Common myeloid progenitor, CD34-positive (primary cell): ENCODE measurements at regions not wholly inside any gene's neighbourhood (a gene's known extent, or its start where the extent isn't known, plus 50 kb on each side); places are given as distances from the start of the nearest gene placed in this dataset.
A peak's percentile ranks its signal among the peaks of the same experiment; 100 is the strongest.
"Not testable (repeated sequence)": the region's sequence is repeated elsewhere in the genome, so short reads cannot be mapped to it uniquely, and the experiment has no call there.

Experiments used
- CTCF ChIA-PET: fragments of 350-600 bp; sonication (Branson Sonifier 250); formaldehyde crosslinking; loops from one replicate; lab custom pipeline; 2021; ENCODE audit warnings: antibody characterized with exemption; lab: Charles Lee
- POLR2A ChIA-PET: fragments of 350-600 bp; sonication (Branson Sonifier 250); formaldehyde crosslinking; loops from one replicate; lab custom pipeline; 2021; ENCODE audit warnings: antibody characterized with exemption; lab: Charles Lee
- DNase-seq, 3 donors: peaks; one replicate each; pipeline versions ENCODE4 v3.0.0 to v3.0.0-alpha.2; 2013
- H3K27ac ChIP-seq, 2 experiments: 1 replicate in 1 of 2; 2 replicates in 1 of 2; pipeline ENCODE4 v1.7.0; 2013; ENCODE audit warnings: inconsistent platforms in 2 of 2, low read length in 2 of 2, mild to moderate bottlenecking in 2 of 2, low read depth in 1 of 2, moderate library complexity in 1 of 2; ENCODE audit not compliant: severe bottlenecking in 2 of 2, insufficient read depth in 1 of 2, poor library complexity in 1 of 2
- H3K27me3 ChIP-seq, 5 experiments: replicated peaks in 2 of 5; 1 replicate in 3 of 5; 2 replicates in 2 of 5; pipeline versions ENCODE4 v1.6.1 to v1.7.0; 2013; ENCODE audit warnings: low read length in 4 of 5, mild to moderate bottlenecking in 2 of 5, moderate library complexity in 2 of 5, inconsistent platforms in 1 of 5; ENCODE audit not compliant: insufficient read depth in 5 of 5, control insufficient read depth in 4 of 5
- H3K36me3 ChIP-seq, 4 experiments: 1 replicate in 2 of 4; 2 replicates in 2 of 4; pipeline versions ENCODE4 v1.6.1 to v1.7.0; 2013; ENCODE audit warnings: low read length in 3 of 4, control low read depth in 1 of 4, mild to moderate bottlenecking in 1 of 4; ENCODE audit not compliant: control insufficient read depth in 4 of 4, insufficient read depth in 4 of 4
- H3K4me1 ChIP-seq, 4 experiments: 1 replicate in 3 of 4; 2 replicates in 1 of 4; pipeline versions ENCODE4 v1.6.1 to v1.7.1; 2013; ENCODE audit warnings: low read length in 3 of 4, mild to moderate bottlenecking in 3 of 4, control low read depth in 1 of 4, inconsistent platforms in 1 of 4, moderate library complexity in 1 of 4; ENCODE audit not compliant: control insufficient read depth in 4 of 4, insufficient read depth in 4 of 4; ENCODE audit errors: control extremely low read depth in 1 of 4
- H3K4me3 ChIP-seq, 7 experiments: 1 replicate in 4 of 7; 2 replicates in 3 of 7; pipeline versions ENCODE4 v1.5.1 to v1.7.0; 2013; ENCODE audit warnings: mild to moderate bottlenecking in 7 of 7, low read length in 6 of 7, moderate library complexity in 6 of 7, inconsistent platforms in 2 of 7, low read depth in 2 of 7, control low read depth in 1 of 7; ENCODE audit not compliant: insufficient read depth in 4 of 7, control insufficient read depth in 1 of 7; ENCODE audit errors: extremely low read depth in 1 of 7
- H3K9me3 ChIP-seq, 5 experiments: 1 replicate in 4 of 5; 2 replicates in 1 of 5; pipeline versions ENCODE4 v1.6.1 to v1.7.1; 2013; ENCODE audit warnings: low read length in 4 of 5, mild to moderate bottlenecking in 2 of 5, inconsistent platforms in 1 of 5, low read depth in 1 of 5, moderate library complexity in 1 of 5; ENCODE audit not compliant: control insufficient read depth in 4 of 5, insufficient read depth in 2 of 5; ENCODE audit errors: control extremely low read depth in 1 of 5
- WGBS: methylation state at CpG from one replicate; pipeline ENCODE4 v1.1.5; 2013; ENCODE audit not compliant: insufficient coverage; 5-methylcytosine and 5-hydroxymethylcytosine counted together

GRCh38 chr19:14271840-14272239 is 65.9 kb upstream of the ADGRL1 start:
- CTCF ChIA-PET: no interaction called here
- 57% methylated on average over 1 of the region's 1 CpG for WGBS
- DNase-seq: no peak

GRCh38 chr19:14270557-14270956 is 64.6 kb upstream of the ADGRL1 start:
- H3K9me3 ChIP-seq, H3K4me3 ChIP-seq, DNase-seq, POLR2A ChIA-PET, H3K27ac ChIP-seq, H3K36me3 ChIP-seq, H3K27me3 ChIP-seq: not testable (repeated sequence)
- H3K4me1 ChIP-seq: peaks cover 2 to 29% (median 23%) of the 10 kb centered on the region in 4 experiments
- WGBS: 90% methylated on average over 4 of the region's 4 CpGs
- CTCF ChIA-PET: interaction anchor here (0.9 kb wide), 1 partner anchor 140 kb away, joined by 3 read pairs; no protein-coding TSS in a partner anchor

More at GRCh38 chr19:14271840-14272239, 65.9 kb upstream of the ADGRL1 start:
- Histone ChIP-seq H3K36me3 (no peaks in the 10 kb centered on the region), H3K9me3 (peaks cover 0 to 7% (median 0%) of the 10 kb centered on the region in 5 experiments), H3K27me3 (no peaks in the 10 kb centered on the region), H3K27ac (no peak overlapping the region), H3K4me3 (no peak overlapping the region), H3K4me1 (peaks cover 2 to 25% (median 22%) of the 10 kb centered on the region in 4 experiments)
- POLR2A ChIA-PET: no interaction called here

- ChIA-PET CTCF (interaction anchor here (1.2 kb wide), 1 partner anchor 81 kb away, joined by 3 read pairs; no protein-coding TSS in a partner anchor), POLR2A (interaction anchor here (0.8 kb wide), 1 partner anchor 68 kb away, joined by 3 read pairs; no protein-coding TSS in a partner anchor)
- Histone ChIP-seq H3K4me3 (peak overlapping the region in 1 of 7 experiments; percentile 10), H3K4me1 (peaks cover 2 to 31% (median 21%) of the 10 kb centered on the region in 4 experiments), H3K27me3 (peaks cover 0 to 1% (median 0%) of the 10 kb centered on the region in 5 experiments), H3K36me3 (no peaks in the 10 kb centered on the region), H3K27ac (no peak overlapping the region), H3K9me3 (no peaks in the 10 kb centered on the region)
- DNase-seq: no peak
- WGBS: 92% methylated on average over 6 of the region's 6 CpGs
Measured at GRCh38 chr19:14267224-14267741, 61.3 kb upstream of the ADGRL1 start.

GRCh38 chr19:14266208-14266607 is 60.2 kb upstream of the ADGRL1 start:
- POLR2A ChIA-PET, DNase-seq, H3K9me3 ChIP-seq, H3K36me3 ChIP-seq, H3K27me3 ChIP-seq, H3K27ac ChIP-seq: not testable (repeated sequence)
- CTCF ChIA-PET: interaction anchor here (1.2 to 2.1 kb wide), 2 partner anchors 53 to 82 kb away, joined by 3 to 5 read pairs; no protein-coding TSS in a partner anchor
- Histone ChIP-seq H3K4me3 (peak overlapping the region in 1 of 7 experiments; percentile 42), H3K4me1 (peaks cover 2 to 25% (median 14%) of the 10 kb centered on the region in 4 experiments)
- 95% methylated on average over 4 of the region's 4 CpGs for WGBS

- ChIA-PET CTCF (interaction anchor here (1.2 to 2.1 kb wide), 2 partner anchors 48 to 54 kb away, joined by 3 to 5 read pairs; no protein-coding TSS in a partner anchor), POLR2A (interaction anchor here (0.6 kb wide), 1 partner anchor 142 kb away, joined by 5 read pairs; no protein-coding TSS in a partner anchor)
- H3K4me1 ChIP-seq: peaks cover 2 to 25% (median 14%) of the 10 kb centered on the region in 4 experiments
- H3K9me3 ChIP-seq: no peaks in the 10 kb centered on the region
- H3K27ac ChIP-seq: no peak overlapping the region
- H3K27me3 ChIP-seq: peaks cover 0 to 1% (median 0%) of the 10 kb centered on the region in 5 experiments
- no peak for DNase-seq
- H3K36me3 ChIP-seq: no peaks in the 10 kb centered on the region
- 26% methylated on average over 31 of the region's 37 CpGs for WGBS
- H3K4me3 ChIP-seq: peak overlapping the region in 3 of 7 experiments; percentile 19 to 42 (median 19)
Measured at GRCh38 chr19:14265290-14266036, 59.5 kb upstream of the ADGRL1 start.

GRCh38 chr19:14255902-14256649 is 50.1 kb upstream of the ADGRL1 start:
- H3K27me3 ChIP-seq, CTCF ChIA-PET, H3K9me3 ChIP-seq, H3K27ac ChIP-seq, H3K36me3 ChIP-seq, H3K4me3 ChIP-seq: not testable (repeated sequence)
- WGBS: 80% methylated on average over 4 of the region's 7 CpGs
- POLR2A ChIA-PET: interaction anchor here (0.6 kb wide), 1 partner anchor 1399 kb away, joined by 3 read pairs; no protein-coding TSS in a partner anchor
- peaks cover 0 to 16% (median 1%) of the 10 kb centered on the region in 4 experiments for H3K4me1 ChIP-seq
- peak in 2 of 3 donors; percentile 63 to 65 for DNase-seq
